ENCODE measurements at regions not wholly inside any gene's neighbourhood (a gene's known extent, or its start where the extent isn't known, plus 50 kb on each side); places are given as distances from the start of the nearest gene placed in this dataset.

GRCh38 chr11:92388380-92388779 is 163.8 kb downstream of the FAT3 start:
- Mint-ChIP-seq H3K27me3 (ENCODE audit: insufficient read depth, unreplicated experiment) (no peaks in the 10 kb centered on the region), H3K4me1 (ENCODE audit: insufficient read depth, unreplicated experiment) (peaks cover 16% of the 10 kb centered on the region), H3K4me3 (ENCODE audit: unreplicated experiment) (no peak overlapping the region), H3K9me3 (ENCODE audit: unreplicated experiment) (no peaks in the 10 kb centered on the region), H3K27ac (ENCODE audit: low read depth, unreplicated experiment) (no peak overlapping the region), H3K36me3 (ENCODE audit: insufficient read depth, unreplicated experiment) (no peaks in the 10 kb centered on the region)
- no peak for DNase-seq (ENCODE audit: unreplicated experiment)
- CTCF ChIA-PET: interaction anchor here (0.7 kb wide), 1 partner anchor 16 kb away, joined by 4 read pairs; no protein-coding TSS in a partner anchor
- intact Hi-C loops (cut with micrococcal nuclease): no loop called here
- POLR2A ChIA-PET: no interaction called here
- TF ChIP-seq CTCF (IDR thresholded peaks at IDR 0.05; ENCODE audit: unreplicated experiment): no peak
- BruUV-seq (replicated peaks): no TSS peak

GRCh38 chr11:92390783-92391182 is 166.2 kb downstream of the FAT3 start:
- Mint-ChIP-seq H3K36me3 (ENCODE audit: insufficient read depth, unreplicated experiment) (no peaks in the 10 kb centered on the region), H3K9me3 (ENCODE audit: unreplicated experiment) (no peaks in the 10 kb centered on the region), H3K4me1 (ENCODE audit: insufficient read depth, unreplicated experiment) (no peaks in the 10 kb centered on the region), H3K27me3 (ENCODE audit: insufficient read depth, unreplicated experiment) (no peaks in the 10 kb centered on the region), H3K27ac (ENCODE audit: low read depth, unreplicated experiment) (no peak overlapping the region), H3K4me3 (ENCODE audit: unreplicated experiment) (no peak overlapping the region)
- no TSS peak for BruUV-seq (replicated peaks)
- no peak for DNase-seq (ENCODE audit: unreplicated experiment)
- ChIA-PET POLR2A (no interaction called here), CTCF (no interaction called here)
- intact Hi-C loops (cut with micrococcal nuclease): no loop called here
- TF ChIP-seq CTCF (IDR thresholded peaks at IDR 0.05; ENCODE audit: unreplicated experiment): no peak

- no peaks in the 10 kb centered on the region for H3K4me1 Mint-ChIP-seq (ENCODE audit: insufficient read depth, unreplicated experiment)
- no TSS peak for BruUV-seq (replicated peaks)
- no peaks in the 10 kb centered on the region for H3K36me3 Mint-ChIP-seq (ENCODE audit: insufficient read depth, unreplicated experiment)
- CTCF ChIA-PET: interaction anchor here (0.8 kb wide), 1 partner anchor 13 kb away, joined by 4 read pairs; no protein-coding TSS in a partner anchor
- H3K9me3 Mint-ChIP-seq (ENCODE audit: unreplicated experiment): no peaks in the 10 kb centered on the region
- no peak for DNase-seq (ENCODE audit: unreplicated experiment)
- intact Hi-C loops (cut with micrococcal nuclease): no loop called here
- no peak for TF ChIP-seq CTCF (IDR thresholded peaks at IDR 0.05; ENCODE audit: unreplicated experiment)
- H3K27me3 Mint-ChIP-seq (ENCODE audit: insufficient read depth, unreplicated experiment): no peaks in the 10 kb centered on the region
- no peak overlapping the region for H3K4me3 Mint-ChIP-seq (ENCODE audit: unreplicated experiment)
- POLR2A ChIA-PET: interaction anchor here (0.7 to 1.2 kb wide), 2 partner anchors 66 to 408 kb away, joined by 3 read pairs; no protein-coding TSS in a partner anchor
- no peak overlapping the region for H3K27ac Mint-ChIP-seq (ENCODE audit: low read depth, unreplicated experiment)
These were observed 166.7 kb downstream of the FAT3 start for GRCh38 chr11:92391364-92391763.

GRCh38 chr11:92391808-92392207 is 167.2 kb downstream of the FAT3 start:
- intact Hi-C loops (cut with micrococcal nuclease): no loop called here
- DNase-seq (ENCODE audit: unreplicated experiment): no peak
- H3K27ac Mint-ChIP-seq (ENCODE audit: low read depth, unreplicated experiment): no peak overlapping the region
- no peak for TF ChIP-seq CTCF (IDR thresholded peaks at IDR 0.05; ENCODE audit: unreplicated experiment)
- no peaks in the 10 kb centered on the region for H3K27me3 Mint-ChIP-seq (ENCODE audit: insufficient read depth, unreplicated experiment)
- H3K9me3 Mint-ChIP-seq (ENCODE audit: unreplicated experiment): no peaks in the 10 kb centered on the region
- POLR2A ChIA-PET: interaction anchor here (0.7 to 1.2 kb wide), 2 partner anchors 66 to 408 kb away, joined by 3 read pairs; no protein-coding TSS in a partner anchor
- no peaks in the 10 kb centered on the region for H3K36me3 Mint-ChIP-seq (ENCODE audit: insufficient read depth, unreplicated experiment)
- H3K4me1 Mint-ChIP-seq (ENCODE audit: insufficient read depth, unreplicated experiment): no peaks in the 10 kb centered on the region
- no peak overlapping the region for H3K4me3 Mint-ChIP-seq (ENCODE audit: unreplicated experiment)
- CTCF ChIA-PET: interaction anchor here (0.8 kb wide), 1 partner anchor 12 kb away, joined by 4 read pairs; no protein-coding TSS in a partner anchor
- no TSS peak for BruUV-seq (replicated peaks)
